ENCODE measurements at regions not wholly inside any gene's neighbourhood (a gene's known extent, or its start where the extent isn't known, plus 50 kb on each side); places are given as distances from the start of the nearest gene placed in this dataset.
A peak's percentile ranks its signal among the peaks of the same experiment; 100 is the strongest.
"Not testable (repeated sequence)": the region's sequence is repeated elsewhere in the genome, so short reads cannot be mapped to it uniquely, and the experiment has no call there.

- Histone ChIP-seq H2AFZ (ENCODE audit: control insufficient read depth, low read length) (no peak overlapping the region), H3K79me2 (ENCODE audit: control insufficient read depth, insufficient read depth, low read length) (no peaks in the 10 kb centered on the region), H3K27ac (ENCODE audit: control insufficient read depth, insufficient read depth, low read length) (no peak overlapping the region), H3K4me2 (ENCODE audit: control insufficient read depth, extremely low read depth, insufficient read depth, low read depth, low read length) (no peak overlapping the region), H3K27me3 (ENCODE audit: control insufficient read depth, extremely low read depth, insufficient read depth, low read length) (no peaks in the 10 kb centered on the region), H3K9me1 (ENCODE audit: control insufficient read depth, extremely low read depth, insufficient read depth, low read length) (no peaks in the 10 kb centered on the region), H3K9me3 (ENCODE audit: control insufficient read depth, low read depth, low read length) (no peaks in the 10 kb centered on the region), H3K36me3 (ENCODE audit: control insufficient read depth in 2 of 2, extremely low read depth in 1 of 2, insufficient read depth in 2 of 2, low read length in 2 of 2) (no peaks in the 10 kb centered on the region), H3K4me1 (ENCODE audit: control insufficient read depth, extremely low read depth, insufficient read depth, low read length) (peaks cover 7% of the 10 kb centered on the region), H3K9ac (ENCODE audit: control insufficient read depth, extremely low read depth, insufficient read depth, low read length) (no peak overlapping the region), H4K20me1 (ENCODE audit: control insufficient read depth, extremely low read depth, insufficient read depth, low read length) (no peaks in the 10 kb centered on the region), H3K4me3 (ENCODE audit: control insufficient read depth in 2 of 3, extremely low read depth in 1 of 3, insufficient read depth in 2 of 3, low read depth in 1 of 3, low read length in 3 of 3) (no peak overlapping the region)
- TF ChIP-seq, protein P1, sequence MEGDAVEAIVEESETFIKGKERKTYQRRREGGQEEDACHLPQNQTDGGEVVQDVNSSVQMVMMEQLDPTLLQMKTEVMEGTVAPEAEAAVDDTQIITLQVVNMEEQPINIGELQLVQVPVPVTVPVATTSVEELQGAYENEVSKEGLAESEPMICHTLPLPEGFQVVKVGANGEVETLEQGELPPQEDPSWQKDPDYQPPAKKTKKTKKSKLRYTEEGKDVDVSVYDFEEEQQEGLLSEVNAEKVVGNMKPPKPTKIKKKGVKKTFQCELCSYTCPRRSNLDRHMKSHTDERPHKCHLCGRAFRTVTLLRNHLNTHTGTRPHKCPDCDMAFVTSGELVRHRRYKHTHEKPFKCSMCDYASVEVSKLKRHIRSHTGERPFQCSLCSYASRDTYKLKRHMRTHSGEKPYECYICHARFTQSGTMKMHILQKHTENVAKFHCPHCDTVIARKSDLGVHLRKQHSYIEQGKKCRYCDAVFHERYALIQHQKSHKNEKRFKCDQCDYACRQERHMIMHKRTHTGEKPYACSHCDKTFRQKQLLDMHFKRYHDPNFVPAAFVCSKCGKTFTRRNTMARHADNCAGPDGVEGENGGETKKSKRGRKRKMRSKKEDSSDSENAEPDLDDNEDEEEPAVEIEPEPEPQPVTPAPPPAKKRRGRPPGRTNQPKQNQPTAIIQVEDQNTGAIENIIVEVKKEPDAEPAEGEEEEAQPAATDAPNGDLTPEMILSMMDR (optimal IDR thresholded peaks at IDR 0.05 in 1 of 3, IDR thresholded peaks at IDR 0.05 in 1 of 3, conservative IDR thresholded peaks at IDR 0.05 in 1 of 3; ENCODE audit: extremely low read depth in 1 of 3, insufficient read depth in 2 of 3, low read length in 3 of 3) = no peak
- no peak for TF ChIP-seq EZH2 (IDR thresholded peaks at IDR 0.05; ENCODE audit: low read length)
- dilution Hi-C loops (cut with MboI; ENCODE audit: extremely low pct_ligation_motif_present, low sequenced_read_pairs) = no loop called here
- FAIRE-seq (no peak), DNase-seq (ENCODE audit: low read depth, low spot score) (no peak)
These were observed 79.7 kb upstream of the ZNF366 start for GRCh38 chr5:72586788-72587530.

GRCh38 chr5:72584466-72584865 is 77.3 kb upstream of the ZNF366 start:
- H3K9me1 ChIP-seq (ENCODE audit: control insufficient read depth, extremely low read depth, insufficient read depth, low read length) = no peaks in the 10 kb centered on the region
- no peak overlapping the region for H3K9ac ChIP-seq (ENCODE audit: control insufficient read depth, extremely low read depth, insufficient read depth, low read length)
- FAIRE-seq = peak; percentile 23
- no peaks in the 10 kb centered on the region for H3K4me1 ChIP-seq (ENCODE audit: control insufficient read depth, extremely low read depth, insufficient read depth, low read length)
- H3K36me3 ChIP-seq (ENCODE audit: control insufficient read depth in 2 of 2, extremely low read depth in 1 of 2, insufficient read depth in 2 of 2, low read length in 2 of 2) = no peaks in the 10 kb centered on the region
- no peak for DNase-seq (ENCODE audit: low read depth, low spot score)
- no peaks in the 10 kb centered on the region for H4K20me1 ChIP-seq (ENCODE audit: control insufficient read depth, extremely low read depth, insufficient read depth, low read length)
- TF ChIP-seq, protein P1 (optimal IDR thresholded peaks at IDR 0.05 in 1 of 3, IDR thresholded peaks at IDR 0.05 in 1 of 3, conservative IDR thresholded peaks at IDR 0.05 in 1 of 3; ENCODE audit: extremely low read depth in 1 of 3, insufficient read depth in 2 of 3, low read length in 3 of 3) = no peak
- no peak for TF ChIP-seq EZH2 (IDR thresholded peaks at IDR 0.05; ENCODE audit: low read length)
- no peaks in the 10 kb centered on the region for H3K79me2 ChIP-seq (ENCODE audit: control insufficient read depth, insufficient read depth, low read length)
- no peak overlapping the region for H2AFZ ChIP-seq (ENCODE audit: control insufficient read depth, low read length)
- no peaks in the 10 kb centered on the region for H3K27me3 ChIP-seq (ENCODE audit: control insufficient read depth, extremely low read depth, insufficient read depth, low read length)
- H3K4me3 ChIP-seq (ENCODE audit: control insufficient read depth in 2 of 3, extremely low read depth in 1 of 3, insufficient read depth in 2 of 3, low read depth in 1 of 3, low read length in 3 of 3) = no peak overlapping the region
- dilution Hi-C loops (cut with MboI; ENCODE audit: extremely low pct_ligation_motif_present, low sequenced_read_pairs) = no loop called here
- H3K9me3 ChIP-seq (ENCODE audit: control insufficient read depth, low read depth, low read length) = no peaks in the 10 kb centered on the region
- no peak overlapping the region for H3K27ac ChIP-seq (ENCODE audit: control insufficient read depth, insufficient read depth, low read length)
- no peak overlapping the region for H3K4me2 ChIP-seq (ENCODE audit: control insufficient read depth, extremely low read depth, insufficient read depth, low read depth, low read length)

GRCh38 chr5:72579290-72579689 is 72.1 kb upstream of the ZNF366 start:
- dilution Hi-C loops (cut with MboI; ENCODE audit: extremely low pct_ligation_motif_present, low sequenced_read_pairs); DNase-seq (ENCODE audit: low read depth, low spot score); H3K9me3 ChIP-seq (ENCODE audit: control insufficient read depth, low read depth, low read length); H3K4me2 ChIP-seq (ENCODE audit: control insufficient read depth, extremely low read depth, insufficient read depth, low read depth, low read length); H3K9me1 ChIP-seq (ENCODE audit: control insufficient read depth, extremely low read depth, insufficient read depth, low read length); H3K27me3 ChIP-seq (ENCODE audit: control insufficient read depth, extremely low read depth, insufficient read depth, low read length); FAIRE-seq; H3K9ac ChIP-seq (ENCODE audit: control insufficient read depth, extremely low read depth, insufficient read depth, low read length); H3K4me1 ChIP-seq (ENCODE audit: control insufficient read depth, extremely low read depth, insufficient read depth, low read length); H3K36me3 ChIP-seq (ENCODE audit: control insufficient read depth in 2 of 2, extremely low read depth in 1 of 2, insufficient read depth in 2 of 2, low read length in 2 of 2); H3K4me3 ChIP-seq (ENCODE audit: control insufficient read depth in 2 of 3, extremely low read depth in 1 of 3, insufficient read depth in 2 of 3, low read depth in 1 of 3, low read length in 3 of 3); H3K27ac ChIP-seq (ENCODE audit: control insufficient read depth, insufficient read depth, low read length); H4K20me1 ChIP-seq (ENCODE audit: control insufficient read depth, extremely low read depth, insufficient read depth, low read length); H2AFZ ChIP-seq (ENCODE audit: control insufficient read depth, low read length); H3K79me2 ChIP-seq (ENCODE audit: control insufficient read depth, insufficient read depth, low read length): not testable (repeated sequence)
